Right cardiac atrium (tissue), 5 donors: ENCODE measurements at regions not wholly inside any gene's neighbourhood (a gene's known extent, or its start where the extent isn't known, plus 50 kb on each side); places are given as distances from the start of the nearest gene placed in this dataset.

Source experiments
- ATAC-seq, 2 donors: fragments of 200-7000 bp; cut with Tn5 transposase; one replicate each; pipeline versions ENCODE4 v1.8.0 to v1.9.1; 2020; ENCODE audit warnings: moderate library complexity in 2 of 2, mild to moderate bottlenecking in 1 of 2
- DNase-seq, 3 donors: peaks; one replicate each; pipeline ENCODE4 v3.0.0-alpha.2; 2020
- H3K27ac ChIP-seq: one replicate; pipeline ENCODE4 v1.5.1; 2013; ENCODE audit warnings: mild to moderate bottlenecking, low read length, control low read depth, moderate library complexity
- H3K27me3 ChIP-seq: one replicate; pipeline ENCODE4 v1.6.1; 2013; ENCODE audit not compliant: control insufficient read depth, insufficient read depth
- H3K4me1 ChIP-seq: one replicate; pipeline ENCODE4 v1.6.1; 2013; ENCODE audit warnings: low read length; ENCODE audit not compliant: control insufficient read depth, insufficient read depth
- H3K4me3 ChIP-seq: one replicate; pipeline ENCODE4 v1.5.1; 2013; ENCODE audit warnings: low read length, control low read depth
- H3K9me3 ChIP-seq: one replicate; pipeline ENCODE4 v1.6.1; 2013; ENCODE audit warnings: low read length; ENCODE audit not compliant: control insufficient read depth
- WGBS: extraction: QIAGEN DNeasy Blood & Tissue Kit; methylation state at CpG from one replicate; pipeline ENCODE4 v1.1.7; 2013; 5-methylcytosine and 5-hydroxymethylcytosine counted together
- intact Hi-C, 4 donors: fragments of 100-400 bp; cut with DNase I; formaldehyde crosslinking; loops; one replicate each; pipeline versions ENCODE4 v1.11.0 to v1.14.0; 2022 to 2023
- donor health status: healthy with polysubstance abuse.
- donor health status: DM: no; HTN: yes; CAD: no.
- donor health status: DM: no; HTN: no; CAD: no.
- donor health status: DM: no; HTN: yes; CAD: no; lungs with severe emphysema.
- donor health status: DM: yes; HTN: yes; CAD: no.

GRCh38 chr2:43032213-43033015 is 194.0 kb downstream of the ZFP36L2 start:
- ATAC-seq (peak; percentile 84 to 88), DNase-seq (peak; percentile 77 to 92 (median 89))
- no peak overlapping the region for H3K4me3 ChIP-seq
- intact Hi-C loops, result loop anchor here in 2 of 4 donors (5.0 to 10.0 kb wide), 2 partner anchors 72 to 195 kb away; partner anchors contain the start of gene ZFP36L2 (in 1 of the 2)
- H3K9me3 ChIP-seq, result no peaks in the 10 kb centered on the region
- no peaks in the 10 kb centered on the region for H3K27me3 ChIP-seq
- 22% methylated on average over 14 of the region's 14 CpGs for WGBS
- H3K27ac ChIP-seq, result peak overlapping the region; percentile 80
- H3K4me1 ChIP-seq, result peaks cover 8% of the 10 kb centered on the region

- ATAC-seq, result peak; percentile 2 to 22
- Histone ChIP-seq H3K27me3 (no peaks in the 10 kb centered on the region), H3K27ac (peak overlapping the region; percentile 46), H3K9me3 (no peaks in the 10 kb centered on the region), H3K4me3 (no peak overlapping the region), H3K4me1 (peaks cover 11% of the 10 kb centered on the region)
- intact Hi-C loops, result loop anchor here in 2 of 4 donors (5.0 to 10.0 kb wide), 2 partner anchors 73 to 196 kb away; partner anchors contain the start of gene ZFP36L2 (in 1 of the 2)
- 82% methylated on average over 9 of the region's 9 CpGs for WGBS
- DNase-seq, result no peak
These were observed 194.8 kb downstream of the ZFP36L2 start for GRCh38 chr2:43031471-43032212.

GRCh38 chr2:43030551-43031307 is 195.7 kb downstream of the ZFP36L2 start:
- no peaks in the 10 kb centered on the region for H3K27me3 ChIP-seq
- no peak overlapping the region for H3K27ac ChIP-seq
- H3K9me3 ChIP-seq, result no peaks in the 10 kb centered on the region
- H3K4me1 ChIP-seq, result peaks cover 12% of the 10 kb centered on the region
- intact Hi-C loops, result loop anchor here in 2 of 4 donors (5.0 to 10.0 kb wide), 2 partner anchors 74 to 197 kb away; partner anchors contain the start of gene ZFP36L2 (in 1 of the 2)
- DNase-seq, result no peak
- no peak overlapping the region for H3K4me3 ChIP-seq
- no peak for ATAC-seq
- WGBS, result 86% methylated on average over 10 of the region's 10 CpGs

GRCh38 chr2:43029186-43029585 is 197.2 kb downstream of the ZFP36L2 start:
- WGBS, result 92% methylated on average over 3 of the region's 3 CpGs
- peaks cover 12% of the 10 kb centered on the region for H3K4me1 ChIP-seq

GRCh38 chr2:43028188-43028587 is 198.2 kb downstream of the ZFP36L2 start:
- whole genome bisulfite sequencing, result 59% methylated on average over 6 of the region's 6 CpGs
- Histone ChIP-seq H3K27ac (no peak overlapping the region), H3K4me3 (no peak overlapping the region), H3K27me3 (no peaks in the 10 kb centered on the region), H3K9me3 (no peaks in the 10 kb centered on the region), H3K4me1 (peaks cover 12% of the 10 kb centered on the region)
- intact Hi-C loops, result loop anchor here in 2 of 4 donors (5.0 to 10.0 kb wide), 3 partner anchors 53 to 199 kb away; partner anchors contain the start of gene ZFP36L2 (in 1 of the 2)
- no peak for ATAC-seq
- DNase-seq, result no peak

More at GRCh38 chr2:43029186-43029585, 197.2 kb downstream of the ZFP36L2 start:
- no peak overlapping the region for H3K4me3 ChIP-seq
- no peak for DNase-seq
- H3K9me3 ChIP-seq, result no peaks in the 10 kb centered on the region
- H3K27me3 ChIP-seq, result no peaks in the 10 kb centered on the region
- intact Hi-C loops, result loop anchor here in 2 of 4 donors (5.0 to 10.0 kb wide), 3 partner anchors 54 to 198 kb away; partner anchors contain the start of gene ZFP36L2 (in 1 of the 2)
- no peak for ATAC-seq
- H3K27ac ChIP-seq, result no peak overlapping the region

GRCh38 chr2:43027097-43027873 is 199.1 kb downstream of the ZFP36L2 start:
- Histone ChIP-seq H3K9me3 (no peaks in the 10 kb centered on the region), H3K4me1 (peaks cover 7% of the 10 kb centered on the region), H3K27me3 (no peaks in the 10 kb centered on the region), H3K4me3 (no peak overlapping the region), H3K27ac (peak overlapping the region; percentile 0)
- peak in 2 of 3 donors; percentile 68 to 77 for DNase-seq
- intact Hi-C loops, result loop anchor here in 2 of 4 donors (5.0 to 10.0 kb wide), 3 partner anchors 52 to 200 kb away; partner anchors contain the start of gene ZFP36L2 (in 1 of the 2)
- WGBS, result 74% methylated on average over 21 of the region's 21 CpGs
- ATAC-seq, result peak in 1 of 2 donors; percentile 31

- Histone ChIP-seq H3K4me3 (no peak overlapping the region), H3K27ac (peak overlapping the region; percentile 0), H3K4me1 (peaks cover 4% of the 10 kb centered on the region), H3K9me3 (no peaks in the 10 kb centered on the region), H3K27me3 (no peaks in the 10 kb centered on the region)
- intact Hi-C loops, result loop anchor here in 2 of 4 donors (5.0 to 10.0 kb wide), 3 partner anchors 52 to 201 kb away; partner anchors contain the start of gene ZFP36L2 (in 1 of the 2)
- ATAC-seq, result peak; percentile 7 to 29
- peak in 2 of 3 donors; percentile 43 to 72 for DNase-seq
- 72% methylated on average over 17 of the region's 17 CpGs for WGBS
These were observed 199.8 kb downstream of the ZFP36L2 start for GRCh38 chr2:43026426-43027096.

GRCh38 chr2:43025709-43026295 is 200.6 kb downstream of the ZFP36L2 start:
- Histone ChIP-seq H3K9me3 (no peaks in the 10 kb centered on the region), H3K4me1 (peaks cover 4% of the 10 kb centered on the region), H3K4me3 (no peak overlapping the region), H3K27ac (no peak overlapping the region), H3K27me3 (no peaks in the 10 kb centered on the region)
- ATAC-seq (no peak), DNase-seq (no peak)
- WGBS, result 81% methylated on average over 5 of the region's 5 CpGs
- intact Hi-C loops, result loop anchor here in 2 of 4 donors (5.0 to 10.0 kb wide), 3 partner anchors 51 to 201 kb away; partner anchors contain the start of gene ZFP36L2 (in 1 of the 2)

GRCh38 chr2:43024515-43025011 is 201.8 kb downstream of the ZFP36L2 start:
- Histone ChIP-seq H3K9me3 (no peaks in the 10 kb centered on the region), H3K27me3 (no peaks in the 10 kb centered on the region), H3K27ac (no peak overlapping the region), H3K4me3 (no peak overlapping the region), H3K4me1 (peaks cover 6% of the 10 kb centered on the region)
- ATAC-seq, result peak; percentile 73 to 74
- DNase-seq, result peak; percentile 67 to 91 (median 86)
- intact Hi-C loops, result loop anchor here in 3 of 4 donors (5.0 to 10.0 kb wide), 5 partner anchors 42 to 203 kb away; partner anchors contain the start of gene ZFP36L2 (in 1 of the 3)
- WGBS, result 37% methylated on average over 9 of the region's 9 CpGs
